Kidney (tissue), 13 donors: ENCODE measurements at regions not wholly inside any gene's neighbourhood (a gene's known extent, or its start where the extent isn't known, plus 50 kb on each side); places are given as distances from the start of the nearest gene placed in this dataset.
A peak's percentile ranks its signal among the peaks of the same experiment; 100 is the strongest.

ENCODE experiments used
- DNase-seq, 5 donors: peaks; one replicate each; pipeline ENCODE4 v3.0.0-alpha.2; 2013 to 2020
- FAIRE-seq: peaks from 2 replicates; lab custom pipeline; 2012; peaks lifted over from hg19 to GRCh38; lab: Jason Lieb, UNC
- H3K27ac ChIP-seq, 2 donors: one replicate each; pipeline ENCODE4 v1.7.0; 2013; ENCODE audit warnings: low read depth in 2 of 2, low read length in 2 of 2, inconsistent platforms in 1 of 2
- H3K27me3 ChIP-seq: one replicate; pipeline ENCODE4 v1.7.1; 2013; ENCODE audit warnings: low read length, inconsistent platforms; ENCODE audit not compliant: control insufficient read depth, insufficient read depth
- H3K36me3 ChIP-seq, 3 donors: one replicate each; pipeline versions ENCODE4 v1.7.0 to v1.7.1; 2013; ENCODE audit warnings: low read length in 3 of 3, control low read depth in 1 of 3, inconsistent platforms in 1 of 3; ENCODE audit not compliant: insufficient read depth in 3 of 3, control insufficient read depth in 2 of 3
- H3K4me1 ChIP-seq, 3 donors: one replicate each; pipeline versions ENCODE4 v1.7.0 to v1.7.1; 2013; ENCODE audit warnings: low read length in 3 of 3, inconsistent platforms in 1 of 3, low read depth in 1 of 3; ENCODE audit not compliant: control insufficient read depth in 2 of 3, insufficient read depth in 2 of 3
- H3K4me3 ChIP-seq, 3 donors: one replicate each; pipeline versions ENCODE4 v1.7.0 to v1.8.1; 2013; ENCODE audit warnings: low read length in 3 of 3, control low read depth in 1 of 3, inconsistent platforms in 1 of 3
- H3K9ac ChIP-seq, 3 donors: one replicate each; pipeline versions ENCODE4 v1.7.0 to v1.7.1; 2013; ENCODE audit warnings: low read length in 3 of 3, control low read depth in 1 of 3, inconsistent platforms in 1 of 3
- H3K9me3 ChIP-seq, 3 donors: one replicate each; pipeline versions ENCODE4 v1.7.0 to v1.7.1; 2013; ENCODE audit warnings: low read length in 3 of 3, control low read depth in 1 of 3, inconsistent platforms in 1 of 3; ENCODE audit not compliant: control insufficient read depth in 2 of 3, insufficient read depth in 1 of 3
- CTCF ChIP-seq: IDR thresholded peaks from 3 replicates; pipeline ENCODE4 v1.5.1; 2012; ENCODE audit warnings: mild to moderate bottlenecking, moderate library complexity, borderline replicate concordance; ENCODE audit not compliant: insufficient read depth; ENCODE audit errors: extremely low read depth
- intact Hi-C: fragments of 100-400 bp; cut with DNase I; formaldehyde crosslinking; loops from one replicate; pipeline ENCODE4 v1.11.1; 2022
- donor health status: control.
- donor health status: control.
- donor health status: control.
- donor health status: control.
- donor health status: control.
- donor health status: DM: yes; HTN: yes; CAD: no.
- donor health status: Normal renal cell carcinoma (clear cell type).

- TF ChIP-seq CTCF, result no peak
- Histone ChIP-seq H3K4me1 (no peaks in the 10 kb centered on the region), H3K27ac (no peak overlapping the region), H3K27me3 (no peaks in the 10 kb centered on the region), H3K36me3 (no peaks in the 10 kb centered on the region), H3K9me3 (no peaks in the 10 kb centered on the region), H3K4me3 (no peak overlapping the region), H3K9ac (no peak overlapping the region)
- FAIRE-seq (no peak), DNase-seq (peak in 1 of 5 donors; percentile 20)
- intact Hi-C loops, result no loop called here
Observed at GRCh38 chr4:11480683-11481082, 52.0 kb upstream of the HS3ST1 start.
